IMR-90 (cell line): ENCODE measurements at regions not wholly inside any gene's neighbourhood (a gene's known extent, or its start where the extent isn't known, plus 50 kb on each side); places are given as distances from the start of the nearest gene placed in this dataset.

ENCODE experiments used
- ATAC-seq: fragments of 200-7000 bp; cut with Tn5 transposase; 2 replicates; pipeline ENCODE4 v1.9.1; 2020; ENCODE audit warnings: low read depth, mild to moderate bottlenecking, moderate library complexity
- BruUV-seq: library from RNA; stranded (reverse); fragments of 400-500 nt; replicated peaks from 2 replicates; lab custom pipeline; 2021; lab: Mats Ljungman, UMichigan
- CTCF ChIA-PET: fragments of 300-600 bp; formaldehyde crosslinking; extraction: SDS; loops from one replicate; lab custom pipeline; 2021; ENCODE audit warnings: antibody characterized with exemption; lab: Yijun Ruan, JAX
- POLR2A ChIA-PET: fragments of 300-600 bp; sonication (Branson Sonifier 250); formaldehyde crosslinking; loops from one replicate; lab custom pipeline; 2022; ENCODE audit warnings: antibody characterized with exemption; ENCODE audit not compliant: unreplicated experiment; lab: Charles Lee
- DNase-seq: peaks from one replicate; pipeline ENCODE4 v3.0.0; 2013
- H2AFZ ChIP-seq: replicated peaks from 2 replicates; pipeline ENCODE3; 2013; ENCODE audit warnings: low read length, mild to moderate bottlenecking; ENCODE audit not compliant: poor library complexity
- H2AK5ac ChIP-seq: 2 replicates; pipeline ENCODE4 v1.6.1; 2013; ENCODE audit warnings: low read depth, low read length, inconsistent platforms
- H2AK9ac ChIP-seq: replicated peaks from 2 replicates; pipeline ENCODE3; 2013; ENCODE audit warnings: mild to moderate bottlenecking, low read depth, low read length, moderate library complexity; ENCODE audit not compliant: poor library complexity
- H2BK120ac ChIP-seq: 2 replicates; pipeline ENCODE4 v1.6.1; 2013; ENCODE audit warnings: low read depth, low read length, inconsistent platforms
- H2BK15ac ChIP-seq: 3 replicates; pipeline ENCODE4 v1.6.1; 2013; ENCODE audit warnings: low read depth, low read length, inconsistent platforms
- H2BK20ac ChIP-seq: 2 replicates; pipeline ENCODE4 v1.6.1; 2013; ENCODE audit warnings: low read depth, mild to moderate bottlenecking, inconsistent platforms, low read length, moderate library complexity
- H2BK5ac ChIP-seq: 2 replicates; pipeline ENCODE4 v1.6.1; 2013; ENCODE audit warnings: mild to moderate bottlenecking, low read depth, low read length, inconsistent platforms; ENCODE audit not compliant: poor library complexity, severe bottlenecking
- H3K14ac ChIP-seq: replicated peaks from 2 replicates; pipeline ENCODE4 v1.6.1; 2013; ENCODE audit warnings: low read depth, low read length, inconsistent platforms
- H3K18ac ChIP-seq: 2 replicates; pipeline ENCODE4 v1.6.1; 2013; ENCODE audit warnings: low read depth, low read length, control low read depth
- H3K23ac ChIP-seq: 2 replicates; pipeline ENCODE4 v1.6.1; 2013; ENCODE audit warnings: low read depth, low read length, inconsistent platforms
- H3K27ac ChIP-seq: 2 replicates; pipeline ENCODE4 v1.5.1; 2013; ENCODE audit warnings: mild to moderate bottlenecking, control low read depth, low read length; ENCODE audit not compliant: insufficient read depth
- H3K27me3 ChIP-seq: 2 replicates; pipeline ENCODE4 v1.6.1; 2013; ENCODE audit warnings: low read length; ENCODE audit not compliant: control insufficient read depth, insufficient read depth
- H3K36me3 ChIP-seq: 2 replicates; pipeline ENCODE4 v1.6.1; 2013; ENCODE audit warnings: low read length, mixed read lengths; ENCODE audit not compliant: control insufficient read depth, insufficient read depth
- H3K4ac ChIP-seq: 2 replicates; pipeline ENCODE4 v1.6.1; 2013; ENCODE audit warnings: low read depth, low read length, inconsistent platforms
- H3K4me1 ChIP-seq: 2 replicates; pipeline ENCODE4 v1.6.1; 2013; ENCODE audit warnings: low read length, mixed read lengths; ENCODE audit not compliant: control insufficient read depth, insufficient read depth
- H3K4me2 ChIP-seq: 2 replicates; pipeline ENCODE4 v1.6.1; 2013; ENCODE audit warnings: low read depth, mild to moderate bottlenecking, control low read depth, low read length, moderate library complexity
- H3K4me3 ChIP-seq: 2 replicates; pipeline ENCODE4 v1.5.1; 2013; ENCODE audit warnings: low read depth, mild to moderate bottlenecking, control low read depth, low read length, moderate library complexity; ENCODE audit not compliant: insufficient read depth
- H3K56ac ChIP-seq: 2 replicates; pipeline ENCODE4 v1.6.1; 2013; ENCODE audit warnings: low read length, inconsistent platforms; ENCODE audit not compliant: insufficient read depth; ENCODE audit errors: extremely low read depth
- H3K79me1 ChIP-seq, 2 experiments: 2 replicates each; pipeline ENCODE4 v1.6.1; 2013; ENCODE audit warnings: low read length in 2 of 2, inconsistent platforms in 1 of 2, low read depth in 1 of 2
- H3K9ac ChIP-seq: 2 replicates; pipeline ENCODE4 v1.6.1; 2013; ENCODE audit warnings: low read depth, low read length, control low read depth
- H3K9me1 ChIP-seq: 2 replicates; pipeline ENCODE4 v1.6.1; 2013; ENCODE audit warnings: low read length, inconsistent platforms; ENCODE audit not compliant: insufficient read depth
- H3K9me3 ChIP-seq: 2 replicates; pipeline ENCODE4 v1.6.1; 2013; ENCODE audit warnings: low read length; ENCODE audit not compliant: control insufficient read depth, insufficient read depth
- H4K20me1 ChIP-seq: 2 replicates; pipeline ENCODE4 v1.6.1; 2013; ENCODE audit warnings: low read length, inconsistent platforms; ENCODE audit not compliant: insufficient read depth
- H4K5ac ChIP-seq: 2 replicates; pipeline ENCODE4 v1.6.1; 2013; ENCODE audit warnings: mild to moderate bottlenecking, low read depth, low read length, control low read depth
- H4K8ac ChIP-seq, 2 experiments: 2 replicates each; pipeline ENCODE4 v1.6.1; 2013; ENCODE audit warnings: low read depth in 2 of 2, low read length in 2 of 2, control low read depth in 1 of 2, inconsistent platforms in 1 of 2
- H4K91ac ChIP-seq: 2 replicates; pipeline ENCODE4 v1.6.1; 2013; ENCODE audit warnings: low read depth, low read length, inconsistent platforms; ENCODE audit not compliant: insufficient read depth
- BHLHE40 ChIP-seq: fragments of 150-350 bp; IDR thresholded peaks from 2 replicates; pipeline ENCODE4 v1.6.1; 2016; ENCODE audit warnings: mild to moderate bottlenecking, low read depth, low read length
- CEBPB ChIP-seq: IDR thresholded peaks from 2 replicates; pipeline ENCODE4 v1.6.1; 2012; ENCODE audit warnings: low read depth, low read length, improper control_type of control experiment
- CTCF ChIP-seq: conservative IDR thresholded peaks from 2 replicates; pipeline ENCODE4 v1.5.1; 2012; ENCODE audit warnings: mild to moderate bottlenecking, low read depth, low read length, improper control_type of control experiment
- ELK1 ChIP-seq: fragments of 150-350 bp; IDR thresholded peaks from 2 replicates; pipeline ENCODE4 v1.6.1; 2016; ENCODE audit warnings: low read depth, mild to moderate bottlenecking, low read length, moderate library complexity, borderline replicate concordance
- MAFK ChIP-seq: IDR thresholded peaks from 2 replicates; pipeline ENCODE4 v1.6.1; 2012; ENCODE audit warnings: low read depth, low read length, improper control_type of control experiment
- MXI1 ChIP-seq: IDR thresholded peaks from 2 replicates; pipeline ENCODE4 v1.6.1; 2012; ENCODE audit warnings: low read depth, mild to moderate bottlenecking, low read length, moderate library complexity, borderline replicate concordance
- NFE2L2 ChIP-seq: fragments of 150-350 bp; IDR thresholded peaks from 2 replicates; pipeline ENCODE4 v1.6.1; 2016; ENCODE audit warnings: low read depth, mild to moderate bottlenecking, low read length
- RAD21 ChIP-seq: IDR thresholded peaks from 2 replicates; pipeline ENCODE4 v1.6.1; 2012; ENCODE audit warnings: low read length, improper control_type of control experiment
- SMC3 ChIP-seq: fragments of 150-350 bp; IDR thresholded peaks from 2 replicates; pipeline ENCODE4 v1.6.1; 2016; ENCODE audit warnings: low read depth, mild to moderate bottlenecking, antibody characterized with exemption, low read length, moderate library complexity
- WGBS, 2 experiments: methylation state at CpG; one replicate each; pipeline versions ENCODE4 v1.1.5 to v1.1.7; 2013; ENCODE audit warnings: missing lambda C conversion rate in 2 of 2; ENCODE audit not compliant: insufficient read length in 1 of 2; ENCODE audit errors: extremely low coverage in 2 of 2; 5-methylcytosine and 5-hydroxymethylcytosine counted together
- dilution Hi-C: fragments of 300-500 bp; cut with HindIII; formaldehyde crosslinking; loops from one replicate; pipeline ENCODE4 v1.14.3; 2018; ENCODE audit warnings: low sequenced_read_pairs; ENCODE audit not compliant: unreplicated experiment
- in situ Hi-C: fragments of 300-500 bp; cut with MboI; formaldehyde crosslinking; loops from 3 replicates; pipeline ENCODE4 v1.14.3; 2019; ENCODE audit warnings: low sequenced_read_pairs, inconsistent platforms, mixed read lengths
- intact Hi-C: fragments of 100-400 bp; cut with micrococcal nuclease; formaldehyde crosslinking; loops from 2 replicates; pipeline ENCODE4 v1.10.0; 2022

- in situ Hi-C loops (no loop called here), dilution Hi-C loops (no loop called here), intact Hi-C loops (no loop called here)
- ChIA-PET CTCF (no interaction called here), POLR2A (no interaction called here)
- Histone ChIP-seq H3K4me1 (peaks cover 38% of the 10 kb centered on the region), H3K27me3 (no peaks in the 10 kb centered on the region), H2BK5ac (no peak overlapping the region), H4K20me1 (peaks cover 74% of the 10 kb centered on the region), H4K91ac (no peak overlapping the region), H4K5ac (no peak overlapping the region), H3K9me1 (peaks cover 44% of the 10 kb centered on the region), H2BK20ac (no peak overlapping the region), H3K23ac (no peak overlapping the region), H3K9me3 (no peaks in the 10 kb centered on the region), H3K18ac (no peak overlapping the region), H3K9ac (no peak overlapping the region), H2AFZ (no peak overlapping the region), H4K8ac (no peak overlapping the region), H2AK5ac (0 out of 2 replicates have a peak overlapping the region, but pooled peaks have one; percentile 59), H3K36me3 (peaks cover 53% of the 10 kb centered on the region), H3K4ac (no peak overlapping the region), H3K27ac (no peak overlapping the region), H3K14ac (no peak overlapping the region), H3K56ac (no peak overlapping the region), H3K79me1 (peaks cover 14 to 97% of the 10 kb centered on the region in 2 experiments), H2BK120ac (no peak overlapping the region), H2AK9ac (peak overlapping the region; percentile 57), H3K4me2 (no peak overlapping the region), H3K4me3 (no peak overlapping the region), H2BK15ac (no peak overlapping the region)
- TSS peak; percentile 89 for BruUV-seq
- 94% methylated on average over 18 of the region's 34 CpGs; no CpG with 5 or more reads in 1 of the 2 experiments for WGBS, 2 experiments
- TF ChIP-seq RAD21 (no peak), NFE2L2 (no peak), MXI1 (no peak), SMC3 (no peak), MAFK (no peak), CEBPB (no peak), BHLHE40 (no peak), ELK1 (no peak), CTCF (no peak)
- ATAC-seq = no peak
- DNase-seq = no peak
Observed at GRCh38 chr17:77402159-77402731, 261.5 kb downstream of the SEC14L1 start.
